HG02981 (cell line): ENCODE measurements at regions not wholly inside any gene's neighbourhood (a gene's known extent, or its start where the extent isn't known, plus 50 kb on each side); places are given as distances from the start of the nearest gene placed in this dataset.
"Not testable (repeated sequence)": the region's sequence is repeated elsewhere in the genome, so short reads cannot be mapped to it uniquely, and the experiment has no call there.

ENCODE experiments used
- ATAC-seq: cut with Tn5 transposase; IDR thresholded peaks from one replicate; pipeline ENCODE4 v1.9.1; 2021; ENCODE audit warnings: mild to moderate bottlenecking, moderate library complexity; ENCODE audit not compliant: unreplicated experiment

DNA sequence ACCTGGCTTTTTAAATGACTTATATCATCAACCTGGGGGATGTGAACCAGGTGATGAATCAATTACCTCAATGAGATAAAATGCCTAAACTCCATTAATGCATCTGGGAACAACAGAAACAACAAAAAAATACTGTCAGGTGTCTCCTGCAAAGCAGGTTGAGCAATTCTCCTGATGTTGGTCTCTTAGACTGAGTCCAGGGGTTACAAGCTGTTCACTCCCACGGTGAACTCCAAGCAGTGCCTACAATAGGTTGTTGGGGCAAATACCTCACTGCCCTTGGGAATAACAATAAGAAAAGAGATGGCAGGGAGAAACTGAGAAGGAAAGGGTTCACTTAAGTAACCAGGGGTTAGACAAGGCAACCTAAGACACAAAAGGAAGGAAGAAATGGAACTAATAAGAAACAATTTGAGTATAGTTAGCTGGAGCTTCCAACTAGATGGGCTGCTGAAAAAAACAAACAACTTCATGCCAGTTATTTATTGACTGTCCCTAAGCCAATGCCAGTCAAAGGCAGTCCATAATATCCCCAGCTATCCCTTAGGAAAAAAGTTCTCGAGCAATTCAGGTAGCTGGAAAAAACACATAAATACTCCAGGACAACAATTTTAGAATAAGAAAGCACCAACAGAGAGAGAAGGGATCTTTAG lies 97.6 kb upstream of the MAGI3 start:
- ATAC-seq = no peak

DNA sequence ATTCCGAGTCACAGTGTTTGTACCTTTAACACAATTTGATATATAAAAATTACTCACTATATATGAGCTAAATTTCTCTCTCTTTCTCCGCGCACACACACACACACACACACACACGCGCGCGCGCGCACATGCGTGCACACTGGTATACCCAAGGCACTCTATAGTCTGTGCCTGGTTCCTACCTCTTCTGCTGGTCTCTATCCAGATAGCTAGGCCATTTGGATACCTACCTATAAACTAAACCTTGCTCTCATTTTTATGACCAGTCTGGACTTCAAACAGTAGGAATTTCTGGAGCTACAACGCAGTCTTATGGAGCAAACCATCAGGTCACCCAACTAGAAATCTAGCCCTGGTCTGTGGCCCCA lies 97.1 kb upstream of the MAGI3 start:
- ATAC-seq = no peak

DNA sequence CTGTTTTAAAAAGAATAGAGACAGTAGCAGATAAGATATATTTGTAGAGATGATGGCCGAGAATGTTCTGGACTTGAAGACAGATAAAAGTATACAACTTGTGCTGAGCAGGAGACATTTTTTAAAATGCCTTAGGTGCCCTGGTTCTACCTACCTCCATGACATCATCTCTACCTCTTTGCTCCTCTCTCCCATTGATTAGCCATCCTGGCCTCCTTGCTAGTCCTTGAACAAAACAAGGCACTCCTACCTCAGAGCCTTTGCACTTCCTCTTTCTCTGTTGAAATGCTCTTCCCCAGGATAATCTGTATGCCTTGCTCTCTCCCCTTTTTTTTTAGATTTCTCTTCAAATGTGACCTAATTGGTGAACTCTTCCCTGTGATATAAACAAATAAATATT lies 92.6 kb upstream of the MAGI3 start:
- no peak for ATAC-seq

DNA sequence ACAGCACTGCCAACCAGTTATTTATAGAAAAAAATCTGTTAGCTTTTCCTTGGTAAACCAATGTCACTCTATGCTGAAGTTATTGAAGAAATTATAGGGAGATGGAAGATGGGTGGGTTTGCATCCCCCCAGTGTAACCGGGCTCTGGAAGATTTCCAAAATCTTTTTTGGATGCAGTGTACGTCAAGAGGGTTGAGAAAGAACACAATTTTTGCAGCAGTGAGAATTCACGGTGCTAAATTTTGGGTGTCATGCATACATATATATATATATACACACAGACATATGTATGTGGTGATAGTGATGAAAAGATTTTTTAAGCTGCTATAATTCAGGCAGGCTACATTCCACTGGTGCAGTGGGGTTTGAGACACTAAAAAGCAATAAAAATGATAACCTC lies 91.4 kb upstream of the MAGI3 start:
- no peak for ATAC-seq

DNA sequence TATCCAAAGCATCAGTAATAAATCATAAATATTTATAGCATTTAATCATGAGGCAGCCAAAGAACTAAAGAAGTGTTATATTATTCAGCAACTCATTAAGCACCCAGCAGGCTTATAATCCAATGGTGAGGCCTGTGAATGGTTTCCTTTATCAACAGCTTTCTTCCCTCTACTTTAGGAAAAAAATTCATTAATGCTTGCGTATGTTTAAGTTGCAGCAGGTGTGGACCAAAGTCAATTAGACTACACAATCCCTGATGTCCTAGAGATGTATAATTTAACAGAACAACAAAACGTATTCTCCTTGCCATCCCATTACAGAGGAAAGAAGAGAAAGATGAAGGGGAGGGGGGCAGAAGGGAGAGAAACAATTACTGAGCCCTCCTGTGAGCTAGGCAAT lies 87.7 kb upstream of the MAGI3 start:
- no peak for ATAC-seq

DNA sequence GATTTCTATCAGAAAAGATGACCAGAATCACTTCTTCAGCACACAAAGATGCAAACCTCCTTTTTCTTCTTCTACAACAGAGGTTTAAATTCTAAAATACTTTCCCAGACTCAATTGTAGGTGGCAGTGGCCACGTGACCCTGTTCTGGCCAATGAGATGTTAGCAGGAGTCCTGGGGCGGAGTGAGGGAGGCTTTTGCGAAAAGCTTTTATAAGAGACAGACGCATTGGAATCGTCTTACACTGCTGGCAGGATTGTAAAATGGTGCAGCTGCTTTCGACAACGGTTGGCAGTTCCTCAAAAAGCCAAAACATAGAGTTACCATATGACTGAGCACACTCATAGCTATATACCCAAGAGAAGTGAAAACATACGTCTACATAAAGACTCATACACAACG lies 87.0 kb upstream of the MAGI3 start:
- ATAC-seq = no peak

DNA sequence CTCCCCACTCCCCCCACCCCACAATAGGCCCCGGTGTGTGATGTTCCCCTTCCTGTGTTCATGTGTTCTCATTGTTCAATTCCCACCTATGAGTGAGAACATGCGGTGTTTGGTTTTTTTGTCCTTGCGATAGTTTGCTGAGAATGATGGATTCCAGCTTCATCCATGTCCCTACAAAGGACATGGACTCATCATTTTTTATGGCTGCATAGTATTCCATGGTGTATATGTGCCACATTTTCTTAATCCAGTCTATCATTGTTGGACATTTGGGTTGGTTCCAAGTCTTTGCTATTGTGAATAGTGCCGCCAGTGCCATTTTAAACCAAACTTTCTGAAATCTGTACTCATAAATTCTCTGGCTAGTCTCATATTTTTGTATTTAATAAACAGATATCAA lies 85.3 kb upstream of the MAGI3 start:
- ATAC-seq = not testable (repeated sequence)

DNA sequence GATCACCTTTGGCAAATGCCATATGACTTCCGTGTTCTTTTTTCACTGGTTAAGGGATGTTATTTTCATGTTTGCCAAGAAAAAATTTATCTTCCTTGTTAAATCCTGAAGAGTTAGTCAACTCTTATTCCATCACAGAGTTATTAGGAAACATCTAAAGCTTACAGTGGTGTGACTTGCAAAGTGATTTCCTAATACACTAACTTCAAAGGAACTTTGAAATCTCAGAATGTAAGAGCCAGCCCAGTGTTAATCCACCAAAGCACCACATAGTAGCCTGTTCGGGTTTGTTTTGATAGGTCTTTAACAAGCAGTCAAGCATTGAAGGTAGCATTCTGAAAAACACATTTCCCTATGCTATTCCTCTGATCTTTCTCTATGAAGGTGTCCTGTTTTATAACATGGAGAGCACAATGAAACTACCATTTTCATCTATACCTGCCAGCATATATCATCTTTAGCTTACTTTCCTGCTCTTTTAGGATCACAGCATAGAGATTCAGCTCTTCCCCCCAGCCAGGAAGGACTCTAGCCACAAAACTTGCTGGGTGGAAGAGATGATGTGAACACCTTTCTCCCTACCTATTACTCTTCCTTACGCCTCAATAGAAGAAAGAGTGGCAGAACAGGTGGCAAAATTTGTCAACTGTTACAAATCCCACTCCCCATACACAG lies 82.4 kb upstream of the MAGI3 start:
- ATAC-seq = no peak

DNA sequence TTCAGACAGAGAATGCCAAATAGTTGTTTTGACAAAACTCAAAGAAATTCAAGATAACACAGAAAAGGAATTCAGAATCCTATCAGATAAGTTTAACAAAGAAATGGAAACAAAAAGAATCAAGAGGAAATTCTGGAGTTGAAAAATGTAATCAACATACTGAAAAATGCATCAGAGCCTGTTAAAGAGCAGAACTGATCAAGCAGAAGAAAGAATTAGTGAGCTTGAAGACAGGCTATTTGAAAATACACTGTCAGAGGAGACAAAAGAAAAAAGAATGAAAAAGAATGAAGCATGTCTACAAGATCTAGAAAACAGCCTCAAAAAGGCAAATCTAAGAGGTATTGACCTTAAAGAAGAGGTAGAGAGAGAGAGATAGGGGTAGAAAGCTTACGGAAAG lies 77.7 kb upstream of the MAGI3 start:
- not testable (repeated sequence) for ATAC-seq

DNA sequence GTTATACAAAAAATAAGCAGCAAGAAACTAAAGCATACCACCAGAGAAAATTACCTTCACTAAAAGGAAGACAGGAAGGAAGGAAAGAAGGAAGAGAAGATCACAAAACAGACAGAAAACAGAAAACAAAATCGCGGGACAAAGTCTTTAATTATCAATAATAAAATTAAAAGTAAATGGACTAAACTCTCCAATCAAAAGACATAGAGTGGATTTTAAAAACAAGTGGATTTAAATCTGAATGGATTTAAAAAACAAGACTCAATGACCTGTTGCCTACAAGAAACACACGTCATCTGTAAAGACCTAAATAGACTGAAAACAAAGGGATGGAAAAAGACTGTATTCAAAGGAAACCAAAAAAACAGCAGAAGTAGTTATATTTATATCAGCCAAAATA lies 75.7 kb upstream of the MAGI3 start:
- no peak for ATAC-seq

DNA sequence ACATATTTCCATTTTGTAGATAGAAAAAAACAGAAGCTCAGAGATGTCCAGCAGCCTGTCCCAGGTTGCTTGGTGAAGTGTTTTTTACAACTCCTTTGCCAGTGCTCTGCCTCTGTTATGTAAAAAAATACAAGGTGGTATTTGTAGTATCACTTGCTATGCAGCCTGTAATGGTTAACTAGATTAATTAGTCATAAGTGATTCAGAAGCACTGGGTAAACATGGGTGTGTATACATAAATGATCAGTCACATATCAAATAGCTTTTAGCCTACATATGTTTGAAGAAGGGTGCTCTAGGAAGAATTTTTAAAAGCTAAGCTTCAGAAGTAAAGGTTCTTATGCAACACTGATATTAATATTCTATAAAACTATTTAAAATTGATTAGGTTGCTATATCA lies 70.0 kb upstream of the MAGI3 start:
- ATAC-seq = no peak

DNA sequence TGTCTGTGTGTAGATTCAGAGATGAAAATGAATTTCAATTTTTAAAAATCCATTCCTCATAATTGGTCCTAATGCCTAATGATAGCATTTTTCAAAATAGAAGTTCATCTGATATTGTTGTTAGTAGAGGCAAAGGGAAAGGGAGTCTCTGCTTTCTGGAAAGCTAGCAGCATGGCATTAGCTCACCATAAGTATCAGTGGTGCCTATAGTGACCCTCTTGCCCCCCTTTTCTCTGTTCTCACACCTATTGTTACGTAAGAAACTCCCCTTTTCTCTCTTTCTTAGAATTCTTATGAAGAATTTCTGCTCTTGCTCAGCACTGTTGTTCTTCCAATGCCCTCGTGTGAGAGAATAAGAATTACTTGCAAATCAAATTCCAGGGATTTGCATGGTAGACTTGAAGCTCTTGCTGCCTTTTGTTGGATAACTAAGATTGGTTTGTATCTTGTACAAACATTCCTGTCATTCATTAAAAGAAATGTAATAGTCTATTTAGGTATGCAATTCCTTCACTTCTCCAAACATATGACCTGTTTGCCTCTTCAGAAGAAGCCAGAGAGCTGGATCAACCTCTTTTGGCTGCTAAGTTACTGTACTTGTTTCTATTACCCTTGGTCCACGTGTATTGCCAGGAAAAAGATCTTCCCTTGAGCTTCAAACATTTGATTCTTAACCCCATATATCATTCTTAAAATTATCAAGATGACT lies 69.2 kb upstream of the MAGI3 start:
- ATAC-seq = no peak

DNA sequence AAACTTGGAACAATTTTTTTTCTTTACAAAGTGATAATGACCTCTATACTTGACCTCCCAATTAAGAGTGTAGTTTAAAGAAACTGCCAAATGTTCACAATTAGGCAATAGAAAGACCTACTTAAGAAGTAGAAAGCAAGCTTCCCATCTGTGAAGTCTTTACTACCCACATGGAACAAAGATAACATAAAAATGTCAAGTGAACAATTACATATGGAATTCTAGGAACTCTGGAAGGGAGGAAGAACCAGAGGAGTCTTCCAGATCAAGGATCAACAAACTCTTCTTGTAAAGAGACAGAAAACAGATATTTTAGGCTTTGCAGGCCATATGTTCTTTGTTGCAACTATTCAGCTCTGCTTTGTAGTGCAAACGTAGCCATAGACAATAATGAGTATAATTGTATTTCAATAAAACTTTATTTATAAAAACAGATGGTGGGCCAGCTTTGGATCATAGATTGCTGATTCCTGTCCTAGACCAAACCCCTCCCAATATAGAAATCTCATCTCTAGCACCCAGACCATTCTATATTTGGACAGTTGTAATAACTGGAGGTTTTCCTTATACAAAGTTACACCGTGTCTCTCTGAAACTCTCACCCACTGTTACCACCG lies 68.4 kb upstream of the MAGI3 start:
- ATAC-seq = no peak

DNA sequence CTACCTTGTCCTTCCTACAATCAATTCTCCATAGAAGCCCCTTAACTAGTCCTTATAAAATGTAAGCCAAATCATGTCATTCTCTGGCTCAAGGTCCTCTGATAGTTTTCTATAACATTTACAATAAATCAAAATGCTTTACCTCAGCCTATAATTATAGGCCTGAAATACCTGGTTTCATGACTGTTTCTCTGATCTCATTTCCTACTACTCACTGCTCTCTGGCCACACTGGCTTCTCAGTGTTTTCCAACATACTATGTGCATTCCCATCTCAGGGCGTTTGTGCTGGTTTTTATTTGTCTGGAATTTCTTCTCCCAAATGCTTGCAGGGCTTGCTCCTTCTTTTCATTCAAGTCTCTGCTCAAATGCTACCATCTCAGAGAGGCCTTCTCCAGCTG lies 67.9 kb upstream of the MAGI3 start:
- no peak for ATAC-seq

DNA sequence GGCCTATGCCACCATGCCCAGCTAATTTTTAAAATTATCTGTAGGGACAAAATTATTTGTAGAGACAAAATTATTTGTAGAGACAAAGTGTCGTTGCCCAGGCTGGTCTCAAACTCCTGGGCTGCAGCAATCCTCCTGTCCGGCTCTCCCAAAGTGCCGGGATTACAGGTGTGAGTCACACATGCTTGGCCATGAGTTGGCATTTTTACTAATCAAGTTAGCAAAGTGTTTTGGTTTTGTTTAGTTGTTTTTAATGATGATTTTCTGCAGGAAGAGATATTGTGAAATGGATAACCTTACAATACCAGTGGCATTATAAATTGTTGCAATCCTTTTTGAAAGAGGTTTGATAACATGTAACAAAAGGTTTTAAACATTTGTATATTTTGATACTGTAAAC lies 65.3 kb upstream of the MAGI3 start:
- ATAC-seq = no peak

DNA sequence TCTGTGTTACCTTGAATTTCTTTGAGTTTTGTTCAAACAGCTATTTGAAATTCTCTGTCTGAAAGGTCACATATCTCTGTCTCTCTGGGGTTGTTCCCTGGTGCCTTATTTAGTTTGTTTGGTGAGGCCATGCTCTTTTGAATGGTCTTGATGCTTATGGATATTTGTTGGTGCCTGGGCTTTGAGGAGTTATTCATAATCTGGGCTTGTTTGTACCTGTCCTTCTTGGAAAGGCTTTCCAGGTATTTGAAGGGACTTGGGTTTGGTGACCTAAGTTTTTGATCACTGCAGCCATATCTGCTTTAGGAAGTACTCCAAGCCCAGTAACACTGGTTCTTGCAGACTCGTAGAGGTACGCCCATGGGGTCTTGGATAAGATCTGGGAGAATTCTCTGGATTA lies 63.3 kb upstream of the MAGI3 start:
- no peak for ATAC-seq

DNA sequence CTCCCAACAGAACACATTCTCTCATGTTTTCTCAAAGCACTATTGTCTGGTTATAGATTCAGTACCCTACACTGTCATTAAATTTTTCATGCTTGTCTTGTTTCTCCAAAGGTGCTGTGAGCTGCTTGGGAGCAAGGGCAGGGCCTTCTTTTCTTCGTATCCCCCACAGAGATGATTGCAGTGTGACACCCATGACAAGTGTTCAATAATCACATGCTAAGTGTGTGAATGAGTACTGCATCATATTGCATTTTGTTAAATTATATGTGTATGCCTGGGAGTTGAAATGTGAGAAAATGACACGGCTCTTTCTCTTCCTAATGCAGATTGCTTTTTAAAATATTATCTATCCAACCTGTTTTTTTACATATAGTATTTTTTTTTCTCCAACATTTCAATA lies 57.3 kb upstream of the MAGI3 start:
- no peak for ATAC-seq

DNA sequence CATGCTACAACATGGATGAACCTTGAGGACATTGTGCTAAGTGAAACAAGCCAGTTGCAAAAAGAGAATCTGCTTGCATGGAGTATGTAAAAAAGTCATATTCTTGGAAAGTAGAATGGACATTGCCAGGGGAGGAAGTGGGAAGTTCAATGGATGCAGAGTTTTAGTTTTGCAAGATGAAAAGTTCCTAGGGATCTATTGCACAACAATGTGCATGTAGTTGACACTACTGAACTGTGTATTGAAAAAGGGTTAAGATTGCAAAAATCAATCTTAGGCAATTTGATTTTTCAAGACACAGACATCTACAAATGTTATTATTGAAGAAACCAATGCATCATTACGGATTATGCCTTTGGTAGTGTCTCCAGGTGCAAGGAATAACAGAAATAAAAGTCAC lies 50.3 kb upstream of the MAGI3 start:
- ATAC-seq = no peak
